Nephron (organoid): ENCODE measurements at regions not wholly inside any gene's neighbourhood (a gene's known extent, or its start where the extent isn't known, plus 50 kb on each side); places are given as distances from the start of the nearest gene placed in this dataset.

Source experiments
- H3K27ac Mint-ChIP-seq, 3 experiments: 2 replicates each; pipeline ENCODE4 v1.8.0; 2020; ENCODE audit warnings: mixed read lengths in 3 of 3, mild to moderate bottlenecking in 2 of 3, moderate library complexity in 1 of 3
- H3K27me3 Mint-ChIP-seq: 2 replicates; pipeline ENCODE4 v1.8.0; 2021; ENCODE audit warnings: low read depth, mild to moderate bottlenecking, moderate library complexity, mixed read lengths
- H3K36me3 Mint-ChIP-seq: 2 replicates; pipeline ENCODE4 v1.8.0; 2020; ENCODE audit warnings: low read depth, mixed read lengths
- H3K4me1 Mint-ChIP-seq: 2 replicates; pipeline ENCODE4 v1.8.0; 2020; ENCODE audit warnings: mixed read lengths
- H3K4me3 Mint-ChIP-seq, 3 experiments: 2 replicates each; pipeline ENCODE4 v1.8.0; 2020; ENCODE audit warnings: mild to moderate bottlenecking in 3 of 3, mixed read lengths in 3 of 3, moderate library complexity in 2 of 3
- H3K9me3 Mint-ChIP-seq: 2 replicates; pipeline ENCODE4 v1.8.0; 2020; ENCODE audit warnings: mixed read lengths
- TF ChIP-seq, protein P1 (sequence below), 3 experiments: fragments of 200-600 bp; sonication (generic); IDR thresholded peaks; one replicate each; pipeline ENCODE4 v1.5.0; 2021; ENCODE audit warnings: antibody characterized with exemption in 3 of 3; ENCODE audit not compliant: unreplicated experiment in 3 of 3

DNA sequence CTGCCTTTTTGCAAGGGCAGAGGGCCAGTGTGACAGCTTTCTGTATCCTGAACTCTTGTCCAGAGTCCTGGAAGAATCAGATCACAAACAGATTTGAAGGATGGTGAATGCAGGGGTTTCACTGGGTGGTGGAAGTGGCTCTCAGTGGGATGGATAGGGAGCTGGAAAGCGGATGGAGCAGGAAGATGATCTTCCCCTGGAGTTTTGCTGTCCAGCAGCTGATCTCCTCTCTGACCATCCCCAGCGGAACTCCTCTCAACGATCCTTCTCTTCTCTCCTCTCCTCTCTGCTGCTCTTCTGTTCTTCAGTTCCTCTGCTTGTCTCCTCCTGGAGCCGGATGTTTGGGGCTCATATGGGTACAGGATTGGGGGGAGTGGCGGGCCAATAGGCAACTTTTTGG is 108.3 kb upstream of the HMHB1 start:
- H3K9me3 Mint-ChIP-seq: no peaks in the 10 kb centered on the region
- no peak overlapping the region for H3K27ac Mint-ChIP-seq
- H3K36me3 Mint-ChIP-seq: no peaks in the 10 kb centered on the region
- no peak overlapping the region for H3K4me3 Mint-ChIP-seq
- peaks cover 9% of the 10 kb centered on the region for H3K4me1 Mint-ChIP-seq
- TF ChIP-seq, protein P1, sequence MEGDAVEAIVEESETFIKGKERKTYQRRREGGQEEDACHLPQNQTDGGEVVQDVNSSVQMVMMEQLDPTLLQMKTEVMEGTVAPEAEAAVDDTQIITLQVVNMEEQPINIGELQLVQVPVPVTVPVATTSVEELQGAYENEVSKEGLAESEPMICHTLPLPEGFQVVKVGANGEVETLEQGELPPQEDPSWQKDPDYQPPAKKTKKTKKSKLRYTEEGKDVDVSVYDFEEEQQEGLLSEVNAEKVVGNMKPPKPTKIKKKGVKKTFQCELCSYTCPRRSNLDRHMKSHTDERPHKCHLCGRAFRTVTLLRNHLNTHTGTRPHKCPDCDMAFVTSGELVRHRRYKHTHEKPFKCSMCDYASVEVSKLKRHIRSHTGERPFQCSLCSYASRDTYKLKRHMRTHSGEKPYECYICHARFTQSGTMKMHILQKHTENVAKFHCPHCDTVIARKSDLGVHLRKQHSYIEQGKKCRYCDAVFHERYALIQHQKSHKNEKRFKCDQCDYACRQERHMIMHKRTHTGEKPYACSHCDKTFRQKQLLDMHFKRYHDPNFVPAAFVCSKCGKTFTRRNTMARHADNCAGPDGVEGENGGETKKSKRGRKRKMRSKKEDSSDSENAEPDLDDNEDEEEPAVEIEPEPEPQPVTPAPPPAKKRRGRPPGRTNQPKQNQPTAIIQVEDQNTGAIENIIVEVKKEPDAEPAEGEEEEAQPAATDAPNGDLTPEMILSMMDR (IDR thresholded peaks at IDR 0.05; ENCODE audit: unreplicated experiment in 3 of 3): no peak
- no peaks in the 10 kb centered on the region for H3K27me3 Mint-ChIP-seq

DNA sequence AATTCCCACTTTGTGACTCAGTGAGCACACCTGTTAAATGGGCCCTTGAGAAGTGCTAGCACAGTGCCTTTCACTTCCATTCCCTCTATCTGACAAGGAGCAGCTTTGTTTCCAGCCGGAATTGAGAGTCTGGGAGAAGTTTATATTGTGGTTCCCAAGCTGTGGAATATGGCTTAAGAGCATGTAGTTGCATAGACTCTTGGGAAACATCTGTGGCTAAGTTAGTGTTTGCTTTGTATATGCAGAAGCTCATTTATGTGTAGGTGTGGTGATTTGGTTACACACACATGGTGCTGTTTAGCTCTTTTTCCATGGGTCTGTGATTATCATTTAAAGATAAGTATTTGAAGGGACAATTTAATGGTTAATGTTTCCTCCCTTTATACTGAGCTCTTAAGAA is 110.5 kb upstream of the HMHB1 start:
- Mint-ChIP-seq H3K4me3 (no peak overlapping the region), H3K27ac (no peak overlapping the region), H3K27me3 (no peaks in the 10 kb centered on the region), H3K4me1 (no peaks in the 10 kb centered on the region), H3K36me3 (no peaks in the 10 kb centered on the region), H3K9me3 (no peaks in the 10 kb centered on the region)
- TF ChIP-seq, protein P1 (IDR thresholded peaks at IDR 0.05; ENCODE audit: unreplicated experiment in 3 of 3): no peak

DNA sequence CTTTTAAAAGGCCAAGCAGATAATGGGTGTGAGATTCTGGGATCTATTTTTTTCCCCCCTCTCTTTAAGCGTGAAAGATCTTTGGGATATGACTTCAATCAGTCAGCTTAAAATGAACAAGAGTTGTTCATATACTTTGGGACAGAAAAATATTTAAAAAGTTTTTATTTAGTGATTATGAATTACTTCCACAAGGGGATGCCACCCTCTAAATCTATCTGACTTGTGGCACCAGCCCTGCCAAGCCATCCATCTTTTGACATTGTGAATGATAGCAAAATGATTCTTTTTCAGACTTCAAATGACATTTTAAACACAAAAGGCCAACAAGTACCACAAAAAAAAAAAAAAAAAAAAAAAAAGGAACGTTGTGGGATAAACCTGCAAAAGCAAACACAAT is 111.0 kb upstream of the HMHB1 start:
- no peak overlapping the region for H3K27ac Mint-ChIP-seq
- H3K27me3 Mint-ChIP-seq: no peaks in the 10 kb centered on the region
- no peak overlapping the region for H3K4me3 Mint-ChIP-seq
- H3K36me3 Mint-ChIP-seq: no peaks in the 10 kb centered on the region
- no peaks in the 10 kb centered on the region for H3K9me3 Mint-ChIP-seq
- TF ChIP-seq, protein P1 (IDR thresholded peaks at IDR 0.05; ENCODE audit: unreplicated experiment in 3 of 3): no peak
- H3K4me1 Mint-ChIP-seq: no peaks in the 10 kb centered on the region

DNA sequence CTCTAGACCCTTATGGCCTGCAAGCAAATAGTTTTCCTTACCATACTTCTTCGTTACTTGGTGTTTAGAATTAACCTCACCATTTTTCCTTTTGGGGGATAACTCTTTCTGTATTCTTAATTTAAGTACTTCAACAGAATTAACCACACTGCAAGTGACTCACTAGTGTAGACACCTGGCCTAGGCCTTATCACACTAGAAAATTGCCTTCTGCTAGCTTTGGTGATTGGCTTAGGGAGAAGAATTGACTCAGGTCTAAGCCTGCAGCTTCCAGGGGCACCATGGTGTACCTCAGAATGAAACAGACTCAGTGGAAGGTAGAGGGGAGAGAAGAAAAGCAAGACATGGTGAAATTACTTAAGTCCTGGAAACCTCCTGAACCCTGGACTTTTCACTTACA is 112.8 kb upstream of the HMHB1 start:
- H3K4me3 Mint-ChIP-seq: no peak overlapping the region
- no peaks in the 10 kb centered on the region for H3K27me3 Mint-ChIP-seq
- TF ChIP-seq, protein P1 (IDR thresholded peaks at IDR 0.05; ENCODE audit: unreplicated experiment in 3 of 3): no peak
- H3K27ac Mint-ChIP-seq: no peak overlapping the region
- H3K4me1 Mint-ChIP-seq: peaks cover 17% of the 10 kb centered on the region
- no peaks in the 10 kb centered on the region for H3K36me3 Mint-ChIP-seq
- H3K9me3 Mint-ChIP-seq: no peaks in the 10 kb centered on the region

DNA sequence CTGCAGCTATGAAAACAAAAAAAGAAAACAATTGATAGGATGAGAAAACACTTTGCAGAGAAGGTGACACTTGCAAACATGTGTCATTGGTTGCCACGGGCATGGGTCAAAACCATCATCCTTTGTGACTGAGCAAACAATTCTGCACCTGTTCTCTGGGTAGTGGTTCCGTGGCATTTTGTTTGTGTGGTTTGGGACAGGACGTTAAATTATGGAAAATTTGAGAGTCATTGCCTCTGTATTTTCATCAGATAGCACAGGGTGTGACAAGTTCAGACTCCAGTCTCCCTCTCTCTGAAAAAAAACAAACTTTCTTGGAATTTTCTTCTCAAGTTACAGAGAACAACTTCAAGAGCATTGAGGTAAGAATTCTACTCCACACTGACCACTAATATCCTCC is 113.4 kb upstream of the HMHB1 start:
- peaks cover 22% of the 10 kb centered on the region for H3K4me1 Mint-ChIP-seq
- TF ChIP-seq, protein P1 (IDR thresholded peaks at IDR 0.05; ENCODE audit: unreplicated experiment in 3 of 3): no peak
- no peaks in the 10 kb centered on the region for H3K36me3 Mint-ChIP-seq
- no peaks in the 10 kb centered on the region for H3K27me3 Mint-ChIP-seq
- H3K27ac Mint-ChIP-seq: no peak overlapping the region
- no peaks in the 10 kb centered on the region for H3K9me3 Mint-ChIP-seq
- no peak overlapping the region for H3K4me3 Mint-ChIP-seq

DNA sequence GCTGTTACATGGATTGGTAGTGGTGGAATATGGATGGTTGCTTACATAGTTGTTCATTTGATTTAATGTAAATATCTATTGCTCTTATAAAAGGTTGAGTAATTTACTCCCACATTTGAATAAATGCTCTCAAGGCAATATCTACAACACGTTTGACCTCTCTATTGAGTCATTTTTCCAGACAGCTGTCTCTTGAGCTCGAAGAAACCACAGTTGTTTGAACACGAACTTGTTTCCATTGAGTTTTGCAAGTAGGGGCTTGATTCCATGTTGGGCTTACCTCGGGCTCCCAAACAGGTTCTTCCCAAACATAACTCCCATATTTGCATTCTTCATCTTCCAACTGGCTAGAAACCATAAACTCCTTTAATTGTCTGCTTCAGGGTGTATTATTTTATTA is 115.0 kb upstream of the HMHB1 start:
- H3K4me3 Mint-ChIP-seq: no peak overlapping the region
- TF ChIP-seq, protein P1 (IDR thresholded peaks at IDR 0.05; ENCODE audit: unreplicated experiment in 3 of 3): no peak
- peaks cover 33% of the 10 kb centered on the region for H3K4me1 Mint-ChIP-seq
- H3K27ac Mint-ChIP-seq: no peak overlapping the region
- H3K27me3 Mint-ChIP-seq: no peaks in the 10 kb centered on the region
- no peaks in the 10 kb centered on the region for H3K9me3 Mint-ChIP-seq
- no peaks in the 10 kb centered on the region for H3K36me3 Mint-ChIP-seq
